ENCODE measurements at regions not wholly inside any gene's neighbourhood (a gene's known extent, or its start where the extent isn't known, plus 50 kb on each side); places are given as distances from the start of the nearest gene placed in this dataset.
A peak's percentile ranks its signal among the peaks of the same experiment; 100 is the strongest.
"Not testable (repeated sequence)": the region's sequence is repeated elsewhere in the genome, so short reads cannot be mapped to it uniquely, and the experiment has no call there.

GRCh38 chrX:89099587-89099986, 352.6 kb downstream of the CPXCR1 start:
- not testable (repeated sequence) for TF ChIP-seq TARDBP (IDR thresholded peaks at IDR 0.05); ARNT (IDR thresholded peaks at IDR 0.05); ELF4 (IDR thresholded peaks at IDR 0.05); CTBP1 (IDR thresholded peaks at IDR 0.05; ENCODE audit: borderline replicate concordance); SP1 (IDR thresholded peaks at IDR 0.05); FOXA1 (IDR thresholded peaks at IDR 0.05); NFRKB (IDR thresholded peaks at IDR 0.05); FOXM1 (IDR thresholded peaks at IDR 0.05; ENCODE audit: borderline replicate concordance); L3MBTL2 (conservative IDR thresholded peaks at IDR 0.05)
- TF ChIP-seq ZNF384 (IDR thresholded peaks at IDR 0.05), result peak; percentile 80
